PC-9 (cell line): ENCODE measurements at regions not wholly inside any gene's neighbourhood (a gene's known extent, or its start where the extent isn't known, plus 50 kb on each side); places are given as distances from the start of the nearest gene placed in this dataset.

Experiments used
- CTCF ChIP-seq: fragments of 200-600 bp; sonication (generic); conservative IDR thresholded peaks from 2 replicates; pipeline ENCODE4 v1.6.1; 2017; ENCODE audit warnings: mixed run types, antibody characterized with exemption, mild to moderate bottlenecking, moderate library complexity
- EZH2 ChIP-seq: fragments of 200-600 bp; sonication (generic); IDR thresholded peaks from 2 replicates; pipeline ENCODE4 v1.8.0; 2017; ENCODE audit warnings: antibody characterized with exemption, low read depth

- no peak for TF ChIP-seq CTCF
- TF ChIP-seq EZH2: no peak
Measured at GRCh38 chrX:3181846-3182245, 140.6 kb downstream of the ARSF start.
